Activated CD4-positive, alpha-beta T cell treated with anti-CD3 and anti-CD28 coated beads, Interleukin-2, amount 50 U/mL, for 48 hours (primary cell): ENCODE measurements at regions not wholly inside any gene's neighbourhood (a gene's known extent, or its start where the extent isn't known, plus 50 kb on each side); places are given as distances from the start of the nearest gene placed in this dataset.
"Not testable (repeated sequence)": the region's sequence is repeated elsewhere in the genome, so short reads cannot be mapped to it uniquely, and the experiment has no call there.

Experiments used
- DNase-seq, 2 experiments: peaks; one replicate each; pipeline ENCODE4 v3.0.0-alpha.2; 2020

DNA sequence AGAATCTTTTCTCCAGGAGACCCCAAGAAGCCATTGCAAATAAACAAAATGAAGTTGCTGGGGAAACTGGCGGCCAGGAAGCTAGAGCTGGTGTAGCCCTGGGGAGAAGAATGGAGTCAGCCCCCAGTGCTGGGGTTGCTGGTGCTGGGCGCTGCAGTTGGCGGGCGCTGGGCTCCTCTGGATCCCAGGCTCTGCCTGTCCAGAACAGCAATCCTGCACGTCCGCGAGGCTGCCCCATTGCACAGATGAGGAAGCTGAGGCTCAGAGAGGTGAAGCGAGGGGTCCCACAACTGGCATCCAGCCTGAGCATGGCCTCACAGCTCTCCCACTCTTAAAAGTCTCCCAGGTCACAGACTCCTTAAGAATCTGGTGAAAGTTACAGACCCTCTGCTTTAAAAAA lies 161.1 kb downstream of the OR4M2 start:
- no peak for DNase-seq

GRCh38 chr15:22242311-22242710 lies 162.0 kb downstream of the OR4M2 start:
- DNase-seq: not testable (repeated sequence)

GRCh38 chr15:22243440-22244130 lies 163.3 kb downstream of the OR4M2 start:
- DNase-seq: no peak

- DNase-seq: not testable (repeated sequence)
Observed at GRCh38 chr15:22249511-22249910, 169.2 kb downstream of the OR4M2 start.

DNA sequence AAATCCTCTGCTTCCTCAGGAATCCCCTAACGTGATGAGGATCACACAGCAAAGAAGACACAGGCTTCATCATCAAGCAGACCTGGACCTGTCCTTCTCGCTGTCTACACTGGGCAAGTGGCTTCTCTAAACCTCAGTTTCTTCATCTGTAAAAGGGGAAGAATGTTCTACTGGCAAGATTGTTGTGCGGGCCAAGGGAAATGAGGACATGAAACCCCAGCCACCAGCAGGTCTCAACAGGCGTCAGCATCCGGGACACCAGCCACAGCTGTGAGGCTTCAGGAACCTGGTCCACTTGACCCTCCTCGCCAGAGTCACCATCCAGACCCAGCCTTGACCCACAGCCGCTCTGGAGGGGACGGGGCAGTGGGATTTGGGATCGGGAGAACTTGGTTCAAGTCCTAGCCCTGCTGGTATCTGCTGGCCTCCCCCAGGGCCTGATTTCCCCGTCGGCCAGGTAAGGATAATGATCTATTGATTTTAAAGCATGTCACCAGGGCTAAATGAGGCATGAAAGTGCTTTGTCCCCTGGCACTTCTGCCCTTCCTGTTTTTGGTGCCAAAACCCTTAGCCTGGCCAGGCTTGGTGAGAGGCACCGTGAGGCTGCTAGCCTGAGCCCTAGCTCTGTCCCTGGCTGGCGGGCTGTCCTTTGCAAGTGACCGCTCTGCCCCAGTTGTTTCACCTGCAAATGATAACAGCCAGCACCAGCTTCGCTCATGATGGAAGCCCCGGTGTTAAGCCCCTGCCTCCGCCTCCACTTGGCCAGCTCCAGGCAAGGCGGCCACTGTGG lies 170.4 kb downstream of the OR4M2 start:
- not testable (repeated sequence) for DNase-seq

GRCh38 chr15:22251422-22251821 lies 171.1 kb downstream of the OR4M2 start:
- no peak for DNase-seq

DNA sequence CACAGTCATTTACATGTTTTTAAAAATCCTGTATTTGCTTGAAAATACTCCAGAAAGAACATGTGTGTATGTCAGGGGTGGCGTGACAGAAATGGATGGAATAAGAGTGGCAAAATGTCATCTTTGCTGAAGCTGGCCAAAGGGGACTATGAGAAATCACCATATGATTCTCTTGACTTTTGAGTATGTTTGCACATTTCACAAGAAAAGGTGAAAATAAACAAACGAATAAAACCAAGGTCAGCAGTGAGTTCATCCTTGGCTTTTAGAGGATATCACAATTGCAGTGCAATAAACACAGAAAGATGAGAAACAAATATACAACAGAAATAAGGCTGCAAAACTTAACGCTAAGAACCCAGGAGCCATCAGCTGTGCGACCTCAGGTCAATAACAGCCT lies 171.7 kb downstream of the OR4M2 start:
- DNase-seq: not testable (repeated sequence)

GRCh38 chr15:22252521-22252920 lies 172.2 kb downstream of the OR4M2 start:
- DNase-seq: not testable (repeated sequence)

DNA sequence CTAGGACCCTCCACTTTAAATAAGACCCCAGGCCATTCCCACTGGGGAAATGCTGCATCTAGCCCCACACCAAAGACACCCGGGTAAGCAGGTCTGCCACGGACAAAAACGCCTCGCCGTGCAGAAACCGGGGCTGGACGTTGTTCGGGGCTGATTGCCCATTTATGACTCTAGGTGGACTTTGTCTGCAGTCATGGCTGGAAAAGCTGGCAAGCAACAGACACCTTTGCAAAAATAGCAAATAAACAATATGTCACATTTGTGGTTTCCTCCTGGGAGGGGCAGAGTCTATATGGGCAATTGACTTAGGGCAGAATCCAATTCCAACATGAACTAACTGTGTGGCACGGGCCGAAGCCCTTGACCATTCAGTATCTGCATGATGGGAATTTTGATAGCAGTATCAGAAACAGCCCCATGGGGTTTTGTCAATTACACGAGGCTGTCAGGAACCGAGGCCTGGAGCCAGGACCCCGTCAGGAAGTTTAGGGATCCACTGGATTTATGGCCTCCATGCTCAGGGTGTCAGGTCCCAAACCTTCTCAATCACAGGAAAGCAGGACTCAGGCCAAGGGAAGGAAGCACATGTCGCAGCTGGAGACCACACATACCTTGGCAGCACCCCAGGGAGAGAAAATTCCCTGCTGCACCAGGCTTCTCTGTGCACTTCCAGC lies 172.8 kb downstream of the OR4M2 start:
- DNase-seq: not testable (repeated sequence)

DNA sequence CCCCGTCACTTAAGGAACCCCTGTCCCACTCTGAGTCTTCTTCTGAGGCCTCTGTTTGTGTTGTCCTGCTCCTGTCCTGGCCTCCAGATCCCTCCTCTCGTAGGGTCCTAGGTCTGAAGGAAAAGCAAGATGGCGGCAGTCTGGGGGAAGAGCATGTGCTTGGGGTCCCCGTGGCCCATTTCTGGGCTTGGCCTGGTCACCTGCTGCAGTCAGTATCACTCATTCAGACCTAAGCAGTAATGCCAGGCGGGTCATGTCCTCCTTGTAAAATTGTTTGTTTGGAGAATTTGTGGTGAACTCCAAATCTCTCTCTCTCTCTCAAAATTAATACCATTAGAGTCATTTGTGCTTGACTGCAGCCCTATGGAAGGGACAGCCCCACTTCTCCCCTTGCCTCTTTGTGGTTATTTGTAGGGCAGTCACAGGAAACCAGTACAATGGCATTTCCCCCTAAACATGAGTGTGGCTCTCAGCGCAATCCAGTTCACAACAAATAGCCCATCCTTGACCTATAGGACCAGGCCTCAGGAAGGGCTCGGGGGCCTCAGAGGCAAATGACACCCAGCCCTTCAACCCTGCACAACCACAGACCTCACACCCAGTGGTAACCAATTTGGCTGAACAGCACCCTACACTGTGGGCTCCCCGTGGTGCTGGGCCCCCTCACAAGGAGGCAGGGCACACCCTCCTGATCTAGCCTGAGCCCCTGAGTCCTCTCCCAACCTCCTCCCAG lies 173.5 kb downstream of the OR4M2 start:
- peak in 1 of 2 experiments; percentile 14 for DNase-seq

GRCh38 chr15:22254409-22255045 lies 174.2 kb downstream of the OR4M2 start:
- DNase-seq: not testable (repeated sequence)

DNA sequence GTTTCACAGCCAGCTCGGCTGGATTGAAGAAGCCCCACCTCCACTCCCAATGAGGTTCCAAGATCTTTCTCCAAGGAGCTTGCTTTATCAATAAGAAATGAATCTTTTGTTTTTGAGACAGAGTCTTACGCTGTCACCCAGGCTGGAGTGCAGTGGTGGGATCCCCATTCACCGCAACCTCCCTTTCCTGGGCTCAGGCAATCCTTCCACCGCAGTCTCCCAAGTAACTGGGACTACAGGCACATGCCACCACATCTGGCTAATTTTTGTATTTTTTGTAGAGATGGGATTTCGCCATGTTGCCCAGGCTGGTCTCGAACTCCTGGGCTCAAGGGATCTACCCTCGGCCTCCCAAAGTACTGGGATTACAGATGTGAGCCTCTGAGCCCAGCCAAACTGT lies 175.3 kb downstream of the OR4M2 start:
- DNase-seq: not testable (repeated sequence)

DNA sequence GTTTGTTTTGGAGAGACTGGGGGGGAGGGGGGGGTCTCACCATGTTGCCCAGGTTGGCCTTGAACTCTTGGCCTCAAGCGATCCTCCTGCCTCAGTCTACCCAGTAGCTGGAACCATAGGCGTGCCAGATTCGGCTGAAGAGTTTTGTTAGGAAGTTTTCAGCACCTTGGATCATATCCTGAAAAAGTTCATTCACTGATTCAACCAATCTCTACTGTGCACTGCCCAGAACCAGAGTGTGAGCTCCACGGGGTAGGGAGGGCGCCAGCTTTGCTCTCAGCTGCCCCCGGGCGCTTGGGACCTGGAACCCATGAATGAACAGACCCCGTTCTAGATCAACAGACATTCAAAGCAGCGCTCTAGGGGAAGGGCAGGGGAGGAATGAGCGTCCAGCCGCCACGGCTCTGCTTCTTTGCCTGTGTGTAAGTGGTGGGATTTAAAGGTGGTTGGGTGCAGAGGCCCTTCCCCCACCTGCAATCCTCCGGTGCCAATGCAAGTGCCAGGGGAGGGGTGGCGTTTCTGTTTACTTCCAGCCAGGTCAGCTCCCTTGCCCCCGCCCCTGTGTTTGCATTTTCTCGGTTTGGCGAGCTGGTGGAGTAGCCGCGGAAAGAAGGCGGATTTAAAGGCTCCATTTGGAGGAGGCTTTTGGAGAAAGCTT lies 176.2 kb downstream of the OR4M2 start:
- DNase-seq: not testable (repeated sequence)

GRCh38 chr15:22257047-22258008 lies 177.0 kb downstream of the OR4M2 start:
- no peak for DNase-seq

DNA sequence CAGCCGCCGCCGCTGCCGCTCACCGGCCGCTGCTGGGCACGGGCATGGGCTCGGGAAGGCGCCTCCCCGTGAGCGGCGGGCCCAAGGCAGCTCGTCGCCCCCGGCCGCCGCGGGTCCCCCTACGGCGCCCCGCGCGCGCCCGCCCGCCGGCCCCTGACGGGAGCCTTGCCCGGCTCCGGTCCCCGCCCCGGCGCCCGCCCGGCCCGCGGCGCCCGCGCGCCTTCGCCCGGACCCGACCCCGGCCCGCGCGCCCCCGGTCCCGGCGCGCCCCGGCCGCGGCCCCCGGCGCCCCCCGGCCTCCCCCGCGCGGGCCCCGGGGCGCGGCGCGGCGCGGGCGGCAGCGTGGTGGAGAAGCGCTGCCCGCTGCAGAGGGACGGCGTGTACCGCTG lies 177.7 kb downstream of the OR4M2 start:
- no peak for DNase-seq

GRCh38 chr15:22258398-22259150 lies 178.2 kb downstream of the OR4M2 start:
- no peak for DNase-seq

GRCh38 chr15:22259151-22259750 lies 178.9 kb downstream of the OR4M2 start:
- not testable (repeated sequence) for DNase-seq

DNA sequence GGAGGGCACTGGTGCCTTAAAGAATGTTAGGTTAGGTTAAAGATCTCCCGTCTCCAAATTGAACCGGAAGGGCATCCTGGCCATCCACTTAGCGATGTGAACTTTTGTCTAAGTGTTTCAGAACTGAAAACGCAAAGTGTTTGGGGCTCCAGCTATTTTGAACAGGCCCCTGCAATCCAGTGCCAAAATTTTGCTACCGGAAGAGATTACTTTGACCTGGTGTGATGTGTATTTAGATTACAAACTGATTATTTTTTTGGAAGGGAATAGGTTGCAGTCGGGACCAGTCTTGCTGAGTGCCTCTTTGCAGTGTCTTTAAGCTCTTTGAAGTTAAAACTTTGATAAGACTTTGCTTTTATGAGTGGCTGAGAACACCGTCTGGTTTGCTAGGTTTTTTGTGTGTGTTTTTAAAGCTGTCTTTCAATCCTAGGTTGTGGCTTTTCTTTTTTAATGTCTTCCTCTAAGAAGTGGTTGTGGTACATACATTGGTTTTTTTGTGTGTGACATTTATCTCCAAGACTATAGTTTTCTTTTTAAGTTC lies 179.6 kb downstream of the OR4M2 start:
- no peak for DNase-seq

DNA sequence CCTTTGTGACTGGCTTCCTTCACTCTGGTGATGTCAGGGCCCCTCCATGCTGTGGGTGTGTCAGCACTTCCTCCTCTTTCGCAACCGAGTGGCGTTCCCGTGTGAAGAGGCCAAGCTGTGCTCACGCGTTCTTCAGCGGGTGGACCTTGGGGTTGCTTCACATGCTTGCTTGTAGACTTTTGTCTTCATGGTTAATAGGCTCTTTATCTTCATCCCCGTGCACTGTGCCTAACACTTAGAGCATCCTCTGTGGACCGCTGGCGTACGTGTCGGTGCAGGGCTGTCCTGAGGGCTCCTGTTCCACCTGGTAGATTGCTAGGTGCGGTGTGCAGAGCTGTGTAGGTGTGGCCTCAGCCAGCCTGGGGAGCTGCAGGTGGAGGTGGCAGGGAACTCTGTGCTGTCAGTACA lies 182.3 kb downstream of the OR4M2 start:
- DNase-seq: peak in 1 of 2 experiments; percentile 23
